ENCODE measurements at regions not wholly inside any gene's neighbourhood (a gene's known extent, or its start where the extent isn't known, plus 50 kb on each side); places are given as distances from the start of the nearest gene placed in this dataset.
A peak's percentile ranks its signal among the peaks of the same experiment; 100 is the strongest.

GRCh38 chr5:74277418-74277817 is 363.1 kb downstream of the ENC1 start:
- no peaks in the 10 kb centered on the region for H3K36me3 ChIP-seq (ENCODE audit: control insufficient read depth, insufficient read depth, low read length)
- no peak overlapping the region for H3K4me3 ChIP-seq (ENCODE audit: low read depth, low read length)
- H3K27me3 ChIP-seq (replicated peaks; ENCODE audit: control insufficient read depth, insufficient read depth, low read length), result no peaks in the 10 kb centered on the region
- Mint-ChIP-seq H3K4me3 (ENCODE audit: unreplicated experiment) (no peak overlapping the region), H3K27me3 (ENCODE audit: insufficient read depth, unreplicated experiment) (no peaks in the 10 kb centered on the region), H3K4me1 (ENCODE audit: low read depth, unreplicated experiment) (no peaks in the 10 kb centered on the region), H3K27ac (ENCODE audit: unreplicated experiment) (no peak overlapping the region), H3K9me3 (ENCODE audit: unreplicated experiment) (no peaks in the 10 kb centered on the region), H3K36me3 (ENCODE audit: insufficient read depth, unreplicated experiment) (no peaks in the 10 kb centered on the region)
- ChIA-PET CTCF (no interaction called here), POLR2A (no interaction called here)
- no peaks in the 10 kb centered on the region for H3K9me3 ChIP-seq
- peaks cover 6% of the 10 kb centered on the region for H3K4me1 ChIP-seq
- BruUV-seq (replicated peaks), result no TSS peak
- TF ChIP-seq CTCF (IDR thresholded peaks at IDR 0.05; ENCODE audit: insufficient read depth in 1 of 2, low read depth in 1 of 2, low read length in 1 of 2, severe bottlenecking in 1 of 2, unreplicated experiment in 1 of 2), result no peak
- intact Hi-C loops (cut with micrococcal nuclease; ENCODE audit: unreplicated experiment), result no loop called here
- DNase-seq, result no peak

GRCh38 chr5:74275171-74275992 is 365.1 kb downstream of the ENC1 start:
- intact Hi-C loops (cut with micrococcal nuclease; ENCODE audit: unreplicated experiment), result no loop called here
- Mint-ChIP-seq H3K9me3 (ENCODE audit: unreplicated experiment) (peaks cover under 1% of the 10 kb centered on the region), H3K36me3 (ENCODE audit: insufficient read depth, unreplicated experiment) (no peaks in the 10 kb centered on the region), H3K4me1 (ENCODE audit: low read depth, unreplicated experiment) (peaks cover 10% of the 10 kb centered on the region), H3K4me3 (ENCODE audit: unreplicated experiment) (no peak overlapping the region), H3K27ac (ENCODE audit: unreplicated experiment) (no peak overlapping the region), H3K27me3 (ENCODE audit: insufficient read depth, unreplicated experiment) (no peaks in the 10 kb centered on the region)
- ChIA-PET POLR2A (no interaction called here), CTCF (no interaction called here)
- Histone ChIP-seq H3K36me3 (ENCODE audit: control insufficient read depth, insufficient read depth, low read length) (no peaks in the 10 kb centered on the region), H3K4me3 (ENCODE audit: low read depth, low read length) (no peak overlapping the region), H3K4me1 (peaks cover 18% of the 10 kb centered on the region), H3K27me3 (replicated peaks; ENCODE audit: control insufficient read depth, insufficient read depth, low read length) (no peaks in the 10 kb centered on the region), H3K9me3 (no peaks in the 10 kb centered on the region)
- DNase-seq, result no peak
- BruUV-seq (replicated peaks), result no TSS peak
- TF ChIP-seq CTCF (IDR thresholded peaks at IDR 0.05; ENCODE audit: insufficient read depth in 1 of 2, low read depth in 1 of 2, low read length in 1 of 2, severe bottlenecking in 1 of 2, unreplicated experiment in 1 of 2), result no peak

- TF ChIP-seq CTCF (IDR thresholded peaks at IDR 0.05; ENCODE audit: insufficient read depth in 1 of 2, low read depth in 1 of 2, low read length in 1 of 2, severe bottlenecking in 1 of 2, unreplicated experiment in 1 of 2), result no peak
- intact Hi-C loops (cut with micrococcal nuclease; ENCODE audit: unreplicated experiment), result no loop called here
- Histone ChIP-seq H3K9me3 (no peaks in the 10 kb centered on the region), H3K36me3 (ENCODE audit: control insufficient read depth, insufficient read depth, low read length) (no peaks in the 10 kb centered on the region), H3K27me3 (replicated peaks; ENCODE audit: control insufficient read depth, insufficient read depth, low read length) (no peaks in the 10 kb centered on the region), H3K4me3 (ENCODE audit: low read depth, low read length) (no peak overlapping the region), H3K4me1 (peaks cover 18% of the 10 kb centered on the region)
- peaks cover 16% of the 10 kb centered on the region for H3K4me1 Mint-ChIP-seq (ENCODE audit: low read depth, unreplicated experiment)
- ChIA-PET POLR2A (no interaction called here), CTCF (no interaction called here)
- peaks cover 10% of the 10 kb centered on the region for H3K9me3 Mint-ChIP-seq (ENCODE audit: unreplicated experiment)
- BruUV-seq (replicated peaks), result no TSS peak
- H3K4me3 Mint-ChIP-seq (ENCODE audit: unreplicated experiment), result no peak overlapping the region
- H3K36me3 Mint-ChIP-seq (ENCODE audit: insufficient read depth, unreplicated experiment), result no peaks in the 10 kb centered on the region
- no peak for DNase-seq
- H3K27me3 Mint-ChIP-seq (ENCODE audit: insufficient read depth, unreplicated experiment), result no peaks in the 10 kb centered on the region
- peak overlapping the region; percentile 45 for H3K27ac Mint-ChIP-seq (ENCODE audit: unreplicated experiment)
These were observed 366.2 kb downstream of the ENC1 start for GRCh38 chr5:74274326-74274725.
